GM12872 (cell line): ENCODE measurements at regions not wholly inside any gene's neighbourhood (a gene's known extent, or its start where the extent isn't known, plus 50 kb on each side); places are given as distances from the start of the nearest gene placed in this dataset.
A peak's percentile ranks its signal among the peaks of the same experiment; 100 is the strongest.

Experiments
- TF ChIP-seq, protein P1 (sequence below): IDR thresholded peaks from 3 replicates; pipeline ENCODE4 v1.5.1; 2011; ENCODE audit warnings: low read depth, mild to moderate bottlenecking, low read length, moderate library complexity; ENCODE audit not compliant: insufficient read depth

DNA sequence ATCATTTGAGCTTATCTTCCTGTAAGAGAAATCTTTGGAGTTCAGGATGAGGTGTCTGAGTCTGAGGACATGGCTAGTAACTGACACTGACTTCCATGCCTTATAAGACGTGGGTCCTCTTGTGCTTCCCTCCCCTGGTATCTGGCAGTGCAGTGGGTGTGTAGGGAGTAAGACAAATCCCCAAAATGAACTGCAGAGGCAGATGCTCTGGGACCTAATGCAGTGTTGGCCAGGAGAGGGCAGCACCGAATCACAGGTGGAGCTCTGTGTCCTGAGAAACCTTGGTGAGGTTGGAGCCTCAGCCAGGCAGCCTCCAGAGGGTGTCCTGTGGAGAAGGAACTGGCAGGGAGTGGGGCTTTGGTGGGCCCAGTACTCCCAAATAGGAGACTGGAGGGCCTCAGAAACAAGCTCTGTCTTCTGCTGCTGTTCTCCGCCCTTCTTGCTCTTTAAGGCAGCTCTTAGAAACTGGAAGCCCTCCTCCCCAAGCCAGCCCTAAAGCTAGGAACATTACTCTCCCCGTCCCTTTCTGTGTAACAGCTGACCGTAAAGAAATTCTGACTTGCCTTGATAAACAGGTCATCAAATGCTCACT lies 196.8 kb downstream of the CCNG2 start:
- TF ChIP-seq, protein P1, sequence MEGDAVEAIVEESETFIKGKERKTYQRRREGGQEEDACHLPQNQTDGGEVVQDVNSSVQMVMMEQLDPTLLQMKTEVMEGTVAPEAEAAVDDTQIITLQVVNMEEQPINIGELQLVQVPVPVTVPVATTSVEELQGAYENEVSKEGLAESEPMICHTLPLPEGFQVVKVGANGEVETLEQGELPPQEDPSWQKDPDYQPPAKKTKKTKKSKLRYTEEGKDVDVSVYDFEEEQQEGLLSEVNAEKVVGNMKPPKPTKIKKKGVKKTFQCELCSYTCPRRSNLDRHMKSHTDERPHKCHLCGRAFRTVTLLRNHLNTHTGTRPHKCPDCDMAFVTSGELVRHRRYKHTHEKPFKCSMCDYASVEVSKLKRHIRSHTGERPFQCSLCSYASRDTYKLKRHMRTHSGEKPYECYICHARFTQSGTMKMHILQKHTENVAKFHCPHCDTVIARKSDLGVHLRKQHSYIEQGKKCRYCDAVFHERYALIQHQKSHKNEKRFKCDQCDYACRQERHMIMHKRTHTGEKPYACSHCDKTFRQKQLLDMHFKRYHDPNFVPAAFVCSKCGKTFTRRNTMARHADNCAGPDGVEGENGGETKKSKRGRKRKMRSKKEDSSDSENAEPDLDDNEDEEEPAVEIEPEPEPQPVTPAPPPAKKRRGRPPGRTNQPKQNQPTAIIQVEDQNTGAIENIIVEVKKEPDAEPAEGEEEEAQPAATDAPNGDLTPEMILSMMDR = peak; percentile 30; the same call in 1 of the 3 replicates

DNA sequence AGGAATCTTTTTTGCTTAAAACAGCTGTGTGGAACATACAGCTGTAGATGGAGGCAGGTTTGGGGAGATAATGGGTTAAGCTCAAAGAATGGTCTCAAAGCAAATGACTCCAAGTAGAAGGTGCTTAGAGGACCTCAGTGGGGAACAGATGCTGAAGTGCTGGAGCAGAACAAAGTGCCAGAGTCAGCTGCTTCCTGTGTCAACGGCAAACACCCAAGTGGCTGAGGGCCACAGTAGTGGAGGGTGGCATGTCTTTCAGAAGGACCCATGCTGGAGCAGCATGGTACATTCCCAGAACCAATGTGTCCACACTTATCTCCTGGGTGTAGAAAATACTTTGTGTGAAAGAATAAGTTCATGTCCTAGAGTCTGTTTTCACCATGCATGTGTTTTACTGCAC lies 197.5 kb downstream of the CCNG2 start:
- TF ChIP-seq, protein P1 = no peak

- TF ChIP-seq, protein P1 = no peak
Observed at GRCh38 chr4:77355731-77356130, 198.7 kb downstream of the CCNG2 start.

GRCh38 chr4:77358315-77358928 lies 201.4 kb downstream of the CCNG2 start:
- TF ChIP-seq, protein P1 = peak; percentile 67

DNA sequence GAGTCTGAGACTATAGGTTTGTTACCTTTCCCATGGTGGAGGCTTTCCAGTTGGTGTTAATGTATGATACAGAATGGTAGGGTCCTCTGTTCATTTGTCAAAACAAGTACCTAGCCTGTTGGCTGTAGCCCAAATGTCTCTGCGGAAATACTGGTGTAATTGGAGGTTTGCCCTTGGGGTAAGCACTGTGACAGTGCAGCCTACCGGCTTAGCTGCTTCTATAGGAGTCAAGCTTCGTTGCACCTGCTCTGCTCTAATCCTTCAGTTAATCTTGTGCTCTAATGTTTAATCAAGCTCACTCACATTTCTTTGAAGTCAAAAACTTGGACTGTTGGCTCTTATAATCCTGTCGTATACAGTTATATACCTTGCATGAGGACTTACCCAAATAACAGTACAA lies 203.4 kb downstream of the CCNG2 start:
- TF ChIP-seq, protein P1 = no peak

- TF ChIP-seq, protein P1 = peak; percentile 30; the same call in 2 of the 3 replicates
Observed at GRCh38 chr4:77366876-77367275, 209.9 kb downstream of the CCNG2 start.

- TF ChIP-seq, protein P1 = no peak
Observed at GRCh38 chr4:77367638-77368037, 210.6 kb downstream of the CCNG2 start.
